Fibroblast of lung (primary cell): ENCODE measurements at regions not wholly inside any gene's neighbourhood (a gene's known extent, or its start where the extent isn't known, plus 50 kb on each side); places are given as distances from the start of the nearest gene placed in this dataset.

Experiments
- DNase-seq, 2 donors: peaks; one replicate each; pipeline versions ENCODE4 v3.0.0 to v3.0.0-alpha.2; 2010; ENCODE audit warnings: low read depth in 2 of 2
- H2AFZ ChIP-seq: 2 replicates; pipeline ENCODE4 v1.5.1; 2012; ENCODE audit warnings: low read length, control low read depth, inconsistent platforms
- H3K27ac ChIP-seq: 2 replicates; pipeline ENCODE4 v1.5.1; 2011; ENCODE audit warnings: low read length, control low read depth; ENCODE audit not compliant: insufficient read depth
- H3K27me3 ChIP-seq: 2 replicates; pipeline ENCODE4 v1.5.1; 2011; ENCODE audit warnings: mild to moderate bottlenecking, low read length; ENCODE audit not compliant: control insufficient read depth, insufficient read depth
- H3K36me3 ChIP-seq: 2 replicates; pipeline ENCODE4 v1.5.1; 2011; ENCODE audit warnings: low read length; ENCODE audit not compliant: control insufficient read depth, insufficient read depth
- H3K4me1 ChIP-seq: 2 replicates; pipeline ENCODE4 v1.5.1; 2011; ENCODE audit warnings: low read length; ENCODE audit not compliant: control insufficient read depth, insufficient read depth; ENCODE audit errors: extremely low read depth
- H3K4me2 ChIP-seq: 2 replicates; pipeline ENCODE4 v1.5.1; 2011; ENCODE audit warnings: low read length, control low read depth; ENCODE audit not compliant: insufficient read depth; ENCODE audit errors: extremely low read depth
- H3K4me3 ChIP-seq, 4 experiments: fragments of 200-600 bp in 1 of 4; sonication (generic) in 1 of 4; replicated peaks in 1 of 4; 2 replicates each; pipeline ENCODE4 v1.5.1; 2011 to 2016; ENCODE audit warnings: low read length in 4 of 4, low read depth in 3 of 4, mild to moderate bottlenecking in 3 of 4, control low read depth in 2 of 4, inconsistent platforms in 1 of 4, mixed read lengths in 1 of 4; ENCODE audit not compliant: insufficient read depth in 1 of 4; ENCODE audit errors: control extremely low read depth in 1 of 4
- H3K79me2 ChIP-seq: 2 replicates; pipeline ENCODE4 v1.5.1; 2012; ENCODE audit warnings: mild to moderate bottlenecking, low read length, inconsistent platforms; ENCODE audit not compliant: control insufficient read depth, insufficient read depth
- H3K9ac ChIP-seq: 2 replicates; pipeline ENCODE4 v1.5.1; 2011; ENCODE audit warnings: mild to moderate bottlenecking, low read length, control low read depth; ENCODE audit not compliant: insufficient read depth
- H3K9me3 ChIP-seq: 2 replicates; pipeline ENCODE4 v1.5.1; 2012; ENCODE audit warnings: low read depth, low read length; ENCODE audit not compliant: control insufficient read depth, insufficient read depth
- H4K20me1 ChIP-seq: 2 replicates; pipeline ENCODE4 v1.5.1; 2011; ENCODE audit warnings: low read length; ENCODE audit not compliant: control insufficient read depth, insufficient read depth; ENCODE audit errors: extremely low read depth
- CTCF ChIP-seq, 2 donors: IDR thresholded peaks in 1 of 2; conservative IDR thresholded peaks in 1 of 2; 1 replicate in 1 of 2; 2 replicates in 1 of 2; pipeline ENCODE4 v1.5.1; 2011 to 2012; ENCODE audit warnings: low read length in 2 of 2, control low read depth in 1 of 2, inconsistent platforms in 1 of 2, low read depth in 1 of 2, mild to moderate bottlenecking in 1 of 2
- EZH2 ChIP-seq: IDR thresholded peaks from 2 replicates; pipeline ENCODE4 v1.5.1; 2012; ENCODE audit warnings: low read length, control low read depth, mild to moderate bottlenecking; ENCODE audit errors: missing control alignments

GRCh38 chr1:169012416-169012815 is 94.1 kb upstream of the ATP1B1 start:
- no peaks in the 10 kb centered on the region for H3K36me3 ChIP-seq
- TF ChIP-seq EZH2, result no peak
- no peak for TF ChIP-seq CTCF (conservative IDR thresholded peaks at IDR 0.05 in 1 of 2, IDR thresholded peaks at IDR 0.05 in 1 of 2; ENCODE audit: low read depth in 1 of 2, low read length in 2 of 2)
- H3K27ac ChIP-seq, result no peak overlapping the region
- no peaks in the 10 kb centered on the region for H4K20me1 ChIP-seq
- H3K4me3 ChIP-seq, result no peak overlapping the region
- no peaks in the 10 kb centered on the region for H3K9me3 ChIP-seq
- no peaks in the 10 kb centered on the region for H3K4me1 ChIP-seq
- no peak for DNase-seq
- H3K79me2 ChIP-seq, result no peaks in the 10 kb centered on the region
- no peak overlapping the region for H3K4me2 ChIP-seq
- no peaks in the 10 kb centered on the region for H3K27me3 ChIP-seq
- H2AFZ ChIP-seq, result no peak overlapping the region
- no peak overlapping the region for H3K9ac ChIP-seq

- Histone ChIP-seq H2AFZ (no peak overlapping the region), H3K36me3 (no peaks in the 10 kb centered on the region), H3K27me3 (no peaks in the 10 kb centered on the region), H3K79me2 (no peaks in the 10 kb centered on the region), H3K4me1 (no peaks in the 10 kb centered on the region), H3K4me2 (no peak overlapping the region), H3K4me3 (no peak overlapping the region), H3K27ac (no peak overlapping the region), H4K20me1 (no peaks in the 10 kb centered on the region), H3K9me3 (no peaks in the 10 kb centered on the region), H3K9ac (no peak overlapping the region)
- TF ChIP-seq EZH2, result no peak
- no peak for TF ChIP-seq CTCF (conservative IDR thresholded peaks at IDR 0.05 in 1 of 2, IDR thresholded peaks at IDR 0.05 in 1 of 2; ENCODE audit: low read depth in 1 of 2, low read length in 2 of 2)
- no peak for DNase-seq
These were observed 92.7 kb upstream of the ATP1B1 start for GRCh38 chr1:169013821-169014220.

- no peak for TF ChIP-seq EZH2
- TF ChIP-seq CTCF (conservative IDR thresholded peaks at IDR 0.05 in 1 of 2, IDR thresholded peaks at IDR 0.05 in 1 of 2; ENCODE audit: low read depth in 1 of 2, low read length in 2 of 2), result no peak
- Histone ChIP-seq H3K27me3 (no peaks in the 10 kb centered on the region), H2AFZ (no peak overlapping the region), H3K79me2 (no peaks in the 10 kb centered on the region), H3K27ac (no peak overlapping the region), H3K9me3 (no peaks in the 10 kb centered on the region), H3K36me3 (no peaks in the 10 kb centered on the region), H3K9ac (no peak overlapping the region), H3K4me1 (no peaks in the 10 kb centered on the region), H4K20me1 (no peaks in the 10 kb centered on the region), H3K4me2 (no peak overlapping the region), H3K4me3 (no peak overlapping the region)
- DNase-seq, result no peak
These were observed 91.0 kb upstream of the ATP1B1 start for GRCh38 chr1:169015464-169015863.
